SK-N-SH (cell line): ENCODE measurements at regions not wholly inside any gene's neighbourhood (a gene's known extent, or its start where the extent isn't known, plus 50 kb on each side); places are given as distances from the start of the nearest gene placed in this dataset.

Experiments used
- CTCF ChIA-PET: fragments of 300-600, 350-600 bp; formaldehyde crosslinking; extraction: SDS; loops from one replicate; lab custom pipeline; 2021; lab: Yijun Ruan, JAX
- POLR2A ChIA-PET: fragments of 350-600 bp; sonication (Branson Sonifier 250); formaldehyde crosslinking; extraction: SDS; loops from one replicate; lab custom pipeline; 2020; ENCODE audit warnings: antibody characterized with exemption, inconsistent platforms; lab: Yijun Ruan, JAX
- DNase-seq: peaks from one replicate; pipeline ENCODE4 v3.0.0; 2012
- H2AFZ ChIP-seq: fragments of 200-600 bp; sonication (generic); 2 replicates; pipeline ENCODE4 v1.8.1; 2016; ENCODE audit warnings: antibody characterized with exemption, mild to moderate bottlenecking, low read depth
- H3F3A ChIP-seq: fragments of 200-600 bp; sonication (generic); replicated peaks from 2 replicates; pipeline ENCODE3; 2016; ENCODE audit warnings: antibody characterized with exemption, mild to moderate bottlenecking; ENCODE audit not compliant: insufficient read depth
- H3K27ac ChIP-seq, 2 experiments: fragments of 200-500 bp in 1 of 2; fragments of 200-600 bp in 1 of 2; sonication (Bioruptor generic) in 1 of 2; sonication (generic), shearing (Covaris generic) in 1 of 2; 2 replicates each; pipeline versions ENCODE4 v1.5.1 to v1.6.1; 2014 to 2016; ENCODE audit warnings: low read depth in 2 of 2, inconsistent platforms in 1 of 2, low read length in 1 of 2, mild to moderate bottlenecking in 1 of 2, mixed read lengths in 1 of 2
- H3K27me3 ChIP-seq: fragments of 200-600 bp; sonication (generic), shearing (Covaris generic); 2 replicates; pipeline ENCODE4 v1.6.1; 2016; ENCODE audit warnings: mixed run types; ENCODE audit not compliant: insufficient read depth
- H3K36me3 ChIP-seq, 2 experiments: fragments of 200-500 bp in 1 of 2; fragments of 200-600 bp in 1 of 2; sonication (Bioruptor generic) in 1 of 2; sonication (generic) in 1 of 2; replicated peaks in 1 of 2; 2 replicates each; pipeline versions ENCODE3 to v1.5.1; 2014 to 2016; ENCODE audit warnings: low read length in 1 of 2, mild to moderate bottlenecking in 1 of 2; ENCODE audit not compliant: insufficient read depth in 2 of 2, control insufficient read depth in 1 of 2
- H3K4me1 ChIP-seq, 2 experiments: fragments of 200-500 bp in 1 of 2; fragments of 200-600 bp in 1 of 2; sonication (Bioruptor generic) in 1 of 2; sonication (generic), shearing (Covaris generic) in 1 of 2; 2 replicates each; pipeline versions ENCODE4 v1.5.1 to v1.6.1; 2014 to 2016; ENCODE audit warnings: low read depth in 1 of 2, low read length in 1 of 2, mixed run types in 1 of 2; ENCODE audit not compliant: insufficient read depth in 2 of 2, control insufficient read depth in 1 of 2
- H3K4me2 ChIP-seq: fragments of 200-600 bp; sonication (generic), shearing (Covaris generic); 2 replicates; pipeline ENCODE4 v1.6.1; 2017; ENCODE audit warnings: mixed run types
- H3K4me3 ChIP-seq, 2 experiments: fragments of 200-500 bp in 1 of 2; fragments of 200-600 bp in 1 of 2; sonication (Bioruptor generic) in 1 of 2; sonication (generic), shearing (Covaris generic) in 1 of 2; 2 replicates each; pipeline versions ENCODE4 v1.5.1 to v1.8.1; 2014 to 2016; ENCODE audit warnings: low read depth in 2 of 2, inconsistent platforms in 1 of 2, low read length in 1 of 2, mild to moderate bottlenecking in 1 of 2, mixed read lengths in 1 of 2, moderate library complexity in 1 of 2
- H3K79me2 ChIP-seq: fragments of 200-600 bp; sonication (generic); 2 replicates; pipeline ENCODE4 v1.8.1; 2017; ENCODE audit warnings: mild to moderate bottlenecking; ENCODE audit not compliant: insufficient read depth
- H3K9ac ChIP-seq: fragments of 200-600 bp; sonication (generic); 2 replicates; pipeline ENCODE4 v1.6.1; 2017; ENCODE audit warnings: mixed run types
- H3K9me2 ChIP-seq: fragments of 200-600 bp; sonication (generic); 2 replicates; pipeline ENCODE4 v1.6.1; 2017; ENCODE audit warnings: mixed run types
- H3K9me3 ChIP-seq: fragments of 200-600 bp; sonication (generic); 2 replicates; pipeline ENCODE4 v1.6.1; 2017; ENCODE audit warnings: mixed run types, mild to moderate bottlenecking, moderate library complexity
- H4K20me1 ChIP-seq: fragments of 200-600 bp; sonication (generic); 2 replicates; pipeline ENCODE4 v1.6.1; 2017; ENCODE audit warnings: mild to moderate bottlenecking, mixed run types; ENCODE audit not compliant: insufficient read depth
- CTCF ChIP-seq: fragments of 200-600 bp; sonication (generic); IDR thresholded peaks from 2 replicates; pipeline ENCODE4 v1.6.1; 2017; ENCODE audit warnings: antibody characterized with exemption, mild to moderate bottlenecking, moderate library complexity
- IRF3 ChIP-seq: fragments of 150-350 bp; IDR thresholded peaks from 2 replicates; pipeline ENCODE4 v1.6.1; 2016; ENCODE audit warnings: mild to moderate bottlenecking, low read depth, low read length
- MAX ChIP-seq: IDR thresholded peaks from 2 replicates; pipeline ENCODE4 v1.4.0; 2012; ENCODE audit warnings: low read depth
- RCOR1 ChIP-seq: fragments of 150-350 bp; IDR thresholded peaks from 2 replicates; pipeline ENCODE4 v1.6.1; 2017; ENCODE audit warnings: antibody characterized with exemption, low read length
- USF1 ChIP-seq: IDR thresholded peaks from 2 replicates; pipeline ENCODE4 v1.4.0; 2012; ENCODE audit warnings: low read depth, borderline replicate concordance
- ZBTB33 ChIP-seq: IDR thresholded peaks from 2 replicates; pipeline ENCODE4 v1.4.0; 2012; ENCODE audit warnings: low read depth, borderline replicate concordance
- WGBS: methylation state at CpG from one replicate; pipeline ENCODE4 v1.1.6; 2017; ENCODE audit warnings: low lambda C conversion rate; 5-methylcytosine and 5-hydroxymethylcytosine counted together

- H3K27ac ChIP-seq: no peak overlapping the region
- H3K4me3 ChIP-seq: no peak overlapping the region
- H3K36me3 ChIP-seq: no peaks in the 10 kb centered on the region
- CTCF ChIA-PET: interaction anchor here (1.7 to 5.7 kb wide), 4 partner anchors 69 to 138 kb away, joined by 5 to 164 read pairs (median 66); no protein-coding TSS in a partner anchor
- H2AFZ ChIP-seq: no peak overlapping the region
- TF ChIP-seq CTCF (peak; percentile 13; the same call in 1 of the 2 replicates), RCOR1 (no peak), ZBTB33 (no peak), USF1 (no peak)
- H3K27me3 ChIP-seq: no peaks in the 10 kb centered on the region
- H3K79me2 ChIP-seq: no peaks in the 10 kb centered on the region
- H3K9ac ChIP-seq: no peak overlapping the region
- H3K9me2 ChIP-seq: no peaks in the 10 kb centered on the region
- H3K4me1 ChIP-seq: peaks cover 0 to 15% of the 10 kb centered on the region in 2 experiments; a peak in 3 of 4 replicates
- POLR2A ChIA-PET: no interaction called here
- DNase-seq: no peak
- WGBS: 87% methylated on average over 9 of the region's 9 CpGs
- H3K4me2 ChIP-seq: no peak overlapping the region
- no peaks in the 10 kb centered on the region for H3K9me3 ChIP-seq
- H4K20me1 ChIP-seq: no peaks in the 10 kb centered on the region
- H3F3A ChIP-seq: no peaks in the 10 kb centered on the region
These were observed 54.8 kb upstream of the CD34 start for GRCh38 chr1:207965392-207966387.

- Histone ChIP-seq H3K4me3 (no peak overlapping the region), H3K9ac (no peak overlapping the region), H3K9me3 (no peaks in the 10 kb centered on the region), H4K20me1 (no peaks in the 10 kb centered on the region), H3K36me3 (no peaks in the 10 kb centered on the region), H3K9me2 (no peaks in the 10 kb centered on the region), H3K27me3 (no peaks in the 10 kb centered on the region), H3K27ac (no peak overlapping the region), H3K79me2 (no peaks in the 10 kb centered on the region), H3K4me1 (peaks cover 0 to 15% of the 10 kb centered on the region in 2 experiments; a peak in 3 of 4 replicates), H3K4me2 (peak overlapping the region; percentile 80), H2AFZ (peak overlapping the region; percentile 95), H3F3A (no peaks in the 10 kb centered on the region)
- CTCF ChIA-PET: interaction anchor here (0.6 to 5.7 kb wide), 39 partner anchors 8 to 577 kb away, joined by 3 to 164 read pairs (median 5); partner anchors contain the start of genes CD34 and CD46
- no peak for DNase-seq
- 81% methylated on average over 19 of the region's 25 CpGs for WGBS
- TF ChIP-seq MAX: no peak
- no peak for TF ChIP-seq IRF3
- POLR2A ChIA-PET: interaction anchor here (2.1 kb wide), 1 partner anchor 80 kb away, joined by 20 read pairs; no protein-coding TSS in a partner anchor
These were observed 53.5 kb upstream of the CD34 start for GRCh38 chr1:207964195-207964966.
